HG03558 (cell line): ENCODE measurements at regions not wholly inside any gene's neighbourhood (a gene's known extent, or its start where the extent isn't known, plus 50 kb on each side); places are given as distances from the start of the nearest gene placed in this dataset.
"Not testable (repeated sequence)": the region's sequence is repeated elsewhere in the genome, so short reads cannot be mapped to it uniquely, and the experiment has no call there.

Source experiments
- ATAC-seq: cut with Tn5 transposase; IDR thresholded peaks from one replicate; pipeline ENCODE4 v1.9.1; 2021; ENCODE audit warnings: moderate number of reproducible peaks; ENCODE audit not compliant: unreplicated experiment; ENCODE audit errors: extremely low read depth

- not testable (repeated sequence) for ATAC-seq
These were observed 338.8 kb upstream of the NDST4 start for GRCh38 chr4:115452229-115452628.

GRCh38 chr4:115437739-115438138, 324.3 kb upstream of the NDST4 start:
- no peak for ATAC-seq

GRCh38 chr4:115433491-115433890, 320.1 kb upstream of the NDST4 start:
- no peak for ATAC-seq

- ATAC-seq, result no peak
These were observed 316.6 kb upstream of the NDST4 start for GRCh38 chr4:115430024-115430423.

GRCh38 chr4:115428455-115428854, 315.0 kb upstream of the NDST4 start:
- ATAC-seq, result no peak

GRCh38 chr4:115424852-115425251, 311.4 kb upstream of the NDST4 start:
- ATAC-seq, result no peak

- ATAC-seq, result no peak
These were observed 305.4 kb upstream of the NDST4 start for GRCh38 chr4:115418635-115419396.

- no peak for ATAC-seq
These were observed 282.6 kb upstream of the NDST4 start for GRCh38 chr4:115396034-115396433.

GRCh38 chr4:115376866-115377265, 263.4 kb upstream of the NDST4 start:
- no peak for ATAC-seq

- ATAC-seq, result no peak
These were observed 261.2 kb upstream of the NDST4 start for GRCh38 chr4:115374621-115375020.

GRCh38 chr4:115370490-115370889, 257.1 kb upstream of the NDST4 start:
- no peak for ATAC-seq

- ATAC-seq, result no peak
These were observed 256.6 kb upstream of the NDST4 start for GRCh38 chr4:115370012-115370411.

GRCh38 chr4:115366390-115366789, 253.0 kb upstream of the NDST4 start:
- no peak for ATAC-seq

GRCh38 chr4:115365185-115365584, 251.8 kb upstream of the NDST4 start:
- ATAC-seq, result no peak

- no peak for ATAC-seq
These were observed 248.4 kb upstream of the NDST4 start for GRCh38 chr4:115361781-115362180.

GRCh38 chr4:115360431-115360830, 247.0 kb upstream of the NDST4 start:
- ATAC-seq, result no peak

- ATAC-seq, result no peak
These were observed 244.4 kb upstream of the NDST4 start for GRCh38 chr4:115357776-115358175.

- ATAC-seq, result no peak
These were observed 242.8 kb upstream of the NDST4 start for GRCh38 chr4:115356176-115356575.

GRCh38 chr4:115355329-115355728, 241.9 kb upstream of the NDST4 start:
- no peak for ATAC-seq

- no peak for ATAC-seq
These were observed 239.9 kb upstream of the NDST4 start for GRCh38 chr4:115353370-115353769.

- no peak for ATAC-seq
These were observed 229.8 kb upstream of the NDST4 start for GRCh38 chr4:115343171-115343570.

GRCh38 chr4:115334736-115335411, 221.5 kb upstream of the NDST4 start:
- ATAC-seq, result no peak
